ENCODE measurements at regions not wholly inside any gene's neighbourhood (a gene's known extent, or its start where the extent isn't known, plus 50 kb on each side); places are given as distances from the start of the nearest gene placed in this dataset.

DNA sequence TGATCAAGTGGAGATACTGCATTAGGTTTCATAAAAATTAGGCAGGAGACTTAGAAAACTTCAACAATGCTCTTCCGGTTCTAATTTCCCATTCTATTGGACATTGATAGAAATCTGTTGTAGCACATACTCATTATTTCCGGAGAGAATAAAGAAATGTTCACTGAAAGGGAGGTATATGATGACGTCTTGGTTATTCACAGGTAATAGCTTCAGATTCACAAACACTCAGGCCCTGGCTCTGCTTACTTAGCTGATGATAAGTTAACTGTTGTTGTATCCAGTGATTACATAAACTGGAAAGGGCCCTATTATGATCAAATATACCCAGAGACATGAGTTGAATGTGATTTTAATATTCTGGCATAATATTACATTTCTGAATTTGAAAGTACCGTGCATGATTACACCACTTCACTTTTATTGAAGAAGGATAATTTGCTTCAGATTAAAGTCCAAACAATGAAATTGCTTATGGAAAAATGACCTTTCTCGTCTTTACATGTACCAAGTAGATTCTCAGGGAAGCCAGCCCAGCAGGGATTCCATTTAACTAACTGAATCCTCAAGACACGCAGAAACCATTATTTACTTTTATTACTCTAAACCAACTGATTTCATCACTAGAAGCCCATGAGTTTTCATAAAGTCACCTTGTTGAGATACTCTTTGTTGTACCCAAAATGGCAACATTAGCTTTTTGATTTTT is 288.0 kb upstream of the PITRM1 start:
- WGBS, 2 donors, result 87 to 97% methylated on average over 6 of the region's 6 CpGs
- DNase-seq, result no peak
- Histone ChIP-seq H3K27me3 (no peaks in the 10 kb centered on the region), H3K36me3 (ENCODE audit: low read depth, missing control alignments) (no peaks in the 10 kb centered on the region), H3K4me1 (no peaks in the 10 kb centered on the region), H3K4me3 (no peak overlapping the region), H3K27ac (no peak overlapping the region), H3K9me3 (no peaks in the 10 kb centered on the region)
- intact Hi-C loops (cut with DNase I; ENCODE audit: low total_unique reads), result no loop called here
- TF ChIP-seq POLR2A (IDR thresholded peaks at IDR 0.05), result no peak
- TF ChIP-seq CTCF (IDR thresholded peaks at IDR 0.05), result no peak

DNA sequence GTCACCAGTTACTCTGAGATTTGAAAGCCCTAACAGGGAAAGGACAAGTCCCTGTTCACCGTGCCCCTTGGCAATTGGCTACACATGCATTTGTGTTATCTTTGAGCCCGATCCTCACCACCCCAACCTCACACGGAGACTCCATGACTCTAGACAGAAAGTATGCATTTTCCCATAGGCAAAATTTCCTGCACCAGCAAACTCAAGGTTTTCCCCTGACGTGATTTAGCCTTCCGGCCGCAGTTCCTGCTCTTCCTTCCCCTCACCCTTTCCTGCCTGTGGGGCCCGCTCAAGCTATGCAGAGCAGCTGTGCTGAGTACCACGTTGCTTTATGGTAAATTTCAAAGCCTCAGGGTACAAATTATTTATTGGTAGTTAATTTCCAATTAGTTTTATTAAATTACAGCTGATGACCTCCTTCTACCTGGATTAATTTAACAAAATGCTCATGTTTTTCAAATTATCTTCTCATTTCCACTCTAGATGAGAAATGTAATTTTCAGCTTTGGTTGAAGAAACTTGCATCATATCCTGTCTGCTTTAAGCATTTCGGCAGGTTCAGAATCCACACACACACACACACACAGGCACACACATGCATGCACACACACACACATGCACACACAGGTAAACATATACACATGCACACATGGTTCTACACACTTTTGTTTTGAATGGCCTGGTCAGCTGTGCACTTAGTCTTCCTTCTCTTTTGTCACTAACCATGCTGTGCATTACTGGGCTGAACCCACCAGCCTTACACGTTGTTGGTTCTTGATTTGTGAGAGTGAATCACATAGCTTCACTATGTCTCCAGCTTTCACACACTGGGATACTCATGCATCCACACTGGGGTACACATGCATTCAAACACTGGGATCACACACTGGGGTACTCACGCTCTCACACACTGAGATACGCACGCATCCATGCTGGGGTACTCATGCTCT is 283.1 kb upstream of the PITRM1 start:
- H3K27ac ChIP-seq, result no peak overlapping the region
- TF ChIP-seq CTCF (IDR thresholded peaks at IDR 0.05) (no peak), POLR2A (IDR thresholded peaks at IDR 0.05) (no peak)
- H3K4me3 ChIP-seq, result no peak overlapping the region
- intact Hi-C loops (cut with DNase I; ENCODE audit: low total_unique reads), result no loop called here
- no peaks in the 10 kb centered on the region for H3K27me3 ChIP-seq
- DNase-seq, result no peak
- no peaks in the 10 kb centered on the region for H3K9me3 ChIP-seq
- peaks cover 8% of the 10 kb centered on the region for H3K4me1 ChIP-seq
- WGBS, 2 donors, result 71 to 73% methylated on average over 13 of the region's 13 CpGs
- H3K36me3 ChIP-seq (ENCODE audit: low read depth, missing control alignments), result no peaks in the 10 kb centered on the region

- Histone ChIP-seq H3K9me3 (no peaks in the 10 kb centered on the region), H3K4me3 (no peak overlapping the region), H3K36me3 (ENCODE audit: low read depth, missing control alignments) (no peaks in the 10 kb centered on the region), H3K4me1 (peaks cover 8% of the 10 kb centered on the region), H3K27me3 (no peaks in the 10 kb centered on the region), H3K27ac (peak overlapping the region; percentile 39 to 69)
- intact Hi-C loops (cut with DNase I; ENCODE audit: low total_unique reads), result no loop called here
- DNase-seq, result no peak
- WGBS, 2 donors, result 52 to 53% methylated on average over 7 of the region's 7 CpGs
- TF ChIP-seq POLR2A (IDR thresholded peaks at IDR 0.05) (no peak), CTCF (IDR thresholded peaks at IDR 0.05) (no peak)
These were observed 280.2 kb upstream of the PITRM1 start for GRCh38 chr10:3452683-3453361.

DNA sequence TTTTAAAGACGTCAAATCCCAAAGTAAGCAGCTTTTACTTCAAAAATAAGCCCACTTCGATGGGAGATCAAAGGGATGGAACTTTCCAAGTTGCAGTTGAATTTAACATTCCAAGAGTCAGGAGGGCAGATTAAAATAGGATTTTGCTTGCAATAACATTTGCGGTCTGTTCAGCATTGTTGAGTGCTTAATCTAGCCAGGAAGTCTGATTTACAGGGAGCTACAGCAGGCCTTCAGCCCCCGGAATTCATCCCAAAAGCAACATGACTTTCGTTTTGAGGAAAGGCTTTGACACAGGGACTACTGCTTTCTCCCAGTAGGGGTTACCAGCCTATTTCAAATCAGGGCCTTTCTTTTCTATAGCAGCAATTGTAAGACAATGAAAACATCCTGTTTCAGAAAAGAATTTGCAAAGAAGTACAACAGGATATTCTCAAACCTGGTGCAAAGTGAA is 279.6 kb upstream of the PITRM1 start:
- H3K27ac ChIP-seq, result peak overlapping the region; percentile 39 to 69
- no peaks in the 10 kb centered on the region for H3K36me3 ChIP-seq (ENCODE audit: low read depth, missing control alignments)
- no peak overlapping the region for H3K4me3 ChIP-seq
- no peak for TF ChIP-seq POLR2A (IDR thresholded peaks at IDR 0.05)
- peak in 1 of 3 experiments; percentile 10 for TF ChIP-seq CTCF (IDR thresholded peaks at IDR 0.05)
- H3K9me3 ChIP-seq, result no peaks in the 10 kb centered on the region
- no peaks in the 10 kb centered on the region for H3K27me3 ChIP-seq
- intact Hi-C loops (cut with DNase I; ENCODE audit: low total_unique reads), result no loop called here
- DNase-seq, result no peak
- WGBS, 2 donors, result 40 to 41% methylated on average over 5 of the region's 5 CpGs
- H3K4me1 ChIP-seq, result peaks cover 8% of the 10 kb centered on the region
